ENCODE measurements at regions not wholly inside any gene's neighbourhood (a gene's known extent, or its start where the extent isn't known, plus 50 kb on each side); places are given as distances from the start of the nearest gene placed in this dataset.

DNA sequence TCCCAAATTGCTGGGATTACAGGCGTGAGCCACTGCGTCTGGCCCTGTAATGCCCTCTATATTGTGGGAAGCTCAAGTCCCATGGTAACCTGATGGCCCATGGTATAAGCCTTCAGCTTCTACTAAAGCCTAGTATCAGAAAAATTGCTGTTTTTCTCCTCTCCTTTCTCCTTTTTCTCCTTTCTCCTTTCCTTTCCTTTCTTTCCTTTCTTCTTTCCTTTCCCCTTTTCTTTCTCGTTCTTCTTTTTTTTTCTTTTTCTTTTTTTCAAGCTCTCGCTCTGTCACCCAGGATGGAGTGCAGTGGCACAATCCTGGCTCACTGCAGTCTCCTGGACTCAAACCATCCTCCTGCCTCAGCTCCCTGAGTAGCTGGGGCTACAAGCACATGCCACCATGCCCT lies 740.7 kb downstream of the FAM133A start:
- Histone ChIP-seq H3K27me3 (ENCODE audit: control insufficient read depth in 4 of 4, insufficient read depth in 4 of 4, low read length in 3 of 4) (no peaks in the 10 kb centered on the region), H3K36me3 (ENCODE audit: control insufficient read depth in 4 of 4, insufficient read depth in 3 of 4, low read depth in 1 of 4, low read length in 3 of 4) (no peaks in the 10 kb centered on the region), H3K4me3 (ENCODE audit: low read depth in 1 of 3, low read length in 3 of 3) (no peak overlapping the region), H3K9me3 (ENCODE audit: control insufficient read depth in 4 of 4, low read length in 3 of 4) (no peaks in the 10 kb centered on the region), H3K4me1 (ENCODE audit: control insufficient read depth in 4 of 4, insufficient read depth in 4 of 4, low read length in 3 of 4) (no peaks in the 10 kb centered on the region), H3K9ac (ENCODE audit: low read depth in 1 of 2, low read length in 2 of 2) (no peak overlapping the region), H3K27ac (ENCODE audit: low read depth in 1 of 2, low read length in 2 of 2) (no peak overlapping the region)
- TF ChIP-seq, protein P1, sequence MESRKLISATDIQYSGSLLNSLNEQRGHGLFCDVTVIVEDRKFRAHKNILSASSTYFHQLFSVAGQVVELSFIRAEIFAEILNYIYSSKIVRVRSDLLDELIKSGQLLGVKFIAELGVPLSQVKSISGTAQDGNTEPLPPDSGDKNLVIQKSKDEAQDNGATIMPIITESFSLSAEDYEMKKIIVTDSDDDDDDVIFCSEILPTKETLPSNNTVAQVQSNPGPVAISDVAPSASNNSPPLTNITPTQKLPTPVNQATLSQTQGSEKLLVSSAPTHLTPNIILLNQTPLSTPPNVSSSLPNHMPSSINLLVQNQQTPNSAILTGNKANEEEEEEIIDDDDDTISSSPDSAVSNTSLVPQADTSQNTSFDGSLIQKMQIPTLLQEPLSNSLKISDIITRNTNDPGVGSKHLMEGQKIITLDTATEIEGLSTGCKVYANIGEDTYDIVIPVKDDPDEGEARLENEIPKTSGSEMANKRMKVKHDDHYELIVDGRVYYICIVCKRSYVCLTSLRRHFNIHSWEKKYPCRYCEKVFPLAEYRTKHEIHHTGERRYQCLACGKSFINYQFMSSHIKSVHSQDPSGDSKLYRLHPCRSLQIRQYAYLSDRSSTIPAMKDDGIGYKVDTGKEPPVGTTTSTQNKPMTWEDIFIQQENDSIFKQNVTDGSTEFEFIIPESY (IDR thresholded peaks at IDR 0.05) = no peak
- TF ChIP-seq NR2F2 (IDR thresholded peaks at IDR 0.05) (no peak), GABPA (IDR thresholded peaks at IDR 0.05 in 1 of 2, conservative IDR thresholded peaks at IDR 0.05 in 1 of 2) (no peak), TAF1 (conservative IDR thresholded peaks at IDR 0.05) (no peak), SP1 (IDR thresholded peaks at IDR 0.05) (no peak), YY1 (IDR thresholded peaks at IDR 0.05) (no peak), RXRA (IDR thresholded peaks at IDR 0.05) (no peak)
- TF ChIP-seq, protein P2, sequence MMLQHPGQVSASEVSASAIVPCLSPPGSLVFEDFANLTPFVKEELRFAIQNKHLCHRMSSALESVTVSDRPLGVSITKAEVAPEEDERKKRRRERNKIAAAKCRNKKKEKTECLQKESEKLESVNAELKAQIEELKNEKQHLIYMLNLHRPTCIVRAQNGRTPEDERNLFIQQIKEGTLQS (IDR thresholded peaks at IDR 0.05) = no peak
- TF ChIP-seq, protein P3, sequence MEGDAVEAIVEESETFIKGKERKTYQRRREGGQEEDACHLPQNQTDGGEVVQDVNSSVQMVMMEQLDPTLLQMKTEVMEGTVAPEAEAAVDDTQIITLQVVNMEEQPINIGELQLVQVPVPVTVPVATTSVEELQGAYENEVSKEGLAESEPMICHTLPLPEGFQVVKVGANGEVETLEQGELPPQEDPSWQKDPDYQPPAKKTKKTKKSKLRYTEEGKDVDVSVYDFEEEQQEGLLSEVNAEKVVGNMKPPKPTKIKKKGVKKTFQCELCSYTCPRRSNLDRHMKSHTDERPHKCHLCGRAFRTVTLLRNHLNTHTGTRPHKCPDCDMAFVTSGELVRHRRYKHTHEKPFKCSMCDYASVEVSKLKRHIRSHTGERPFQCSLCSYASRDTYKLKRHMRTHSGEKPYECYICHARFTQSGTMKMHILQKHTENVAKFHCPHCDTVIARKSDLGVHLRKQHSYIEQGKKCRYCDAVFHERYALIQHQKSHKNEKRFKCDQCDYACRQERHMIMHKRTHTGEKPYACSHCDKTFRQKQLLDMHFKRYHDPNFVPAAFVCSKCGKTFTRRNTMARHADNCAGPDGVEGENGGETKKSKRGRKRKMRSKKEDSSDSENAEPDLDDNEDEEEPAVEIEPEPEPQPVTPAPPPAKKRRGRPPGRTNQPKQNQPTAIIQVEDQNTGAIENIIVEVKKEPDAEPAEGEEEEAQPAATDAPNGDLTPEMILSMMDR (IDR thresholded peaks at IDR 0.05; ENCODE audit: low read depth, low read length, missing input control) = no peak
- TF ChIP-seq, protein P4, sequence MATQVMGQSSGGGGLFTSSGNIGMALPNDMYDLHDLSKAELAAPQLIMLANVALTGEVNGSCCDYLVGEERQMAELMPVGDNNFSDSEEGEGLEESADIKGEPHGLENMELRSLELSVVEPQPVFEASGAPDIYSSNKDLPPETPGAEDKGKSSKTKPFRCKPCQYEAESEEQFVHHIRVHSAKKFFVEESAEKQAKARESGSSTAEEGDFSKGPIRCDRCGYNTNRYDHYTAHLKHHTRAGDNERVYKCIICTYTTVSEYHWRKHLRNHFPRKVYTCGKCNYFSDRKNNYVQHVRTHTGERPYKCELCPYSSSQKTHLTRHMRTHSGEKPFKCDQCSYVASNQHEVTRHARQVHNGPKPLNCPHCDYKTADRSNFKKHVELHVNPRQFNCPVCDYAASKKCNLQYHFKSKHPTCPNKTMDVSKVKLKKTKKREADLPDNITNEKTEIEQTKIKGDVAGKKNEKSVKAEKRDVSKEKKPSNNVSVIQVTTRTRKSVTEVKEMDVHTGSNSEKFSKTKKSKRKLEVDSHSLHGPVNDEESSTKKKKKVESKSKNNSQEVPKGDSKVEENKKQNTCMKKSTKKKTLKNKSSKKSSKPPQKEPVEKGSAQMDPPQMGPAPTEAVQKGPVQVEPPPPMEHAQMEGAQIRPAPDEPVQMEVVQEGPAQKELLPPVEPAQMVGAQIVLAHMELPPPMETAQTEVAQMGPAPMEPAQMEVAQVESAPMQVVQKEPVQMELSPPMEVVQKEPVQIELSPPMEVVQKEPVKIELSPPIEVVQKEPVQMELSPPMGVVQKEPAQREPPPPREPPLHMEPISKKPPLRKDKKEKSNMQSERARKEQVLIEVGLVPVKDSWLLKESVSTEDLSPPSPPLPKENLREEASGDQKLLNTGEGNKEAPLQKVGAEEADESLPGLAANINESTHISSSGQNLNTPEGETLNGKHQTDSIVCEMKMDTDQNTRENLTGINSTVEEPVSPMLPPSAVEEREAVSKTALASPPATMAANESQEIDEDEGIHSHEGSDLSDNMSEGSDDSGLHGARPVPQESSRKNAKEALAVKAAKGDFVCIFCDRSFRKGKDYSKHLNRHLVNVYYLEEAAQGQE (IDR thresholded peaks at IDR 0.05) = no peak
- TF ChIP-seq, protein P5, sequence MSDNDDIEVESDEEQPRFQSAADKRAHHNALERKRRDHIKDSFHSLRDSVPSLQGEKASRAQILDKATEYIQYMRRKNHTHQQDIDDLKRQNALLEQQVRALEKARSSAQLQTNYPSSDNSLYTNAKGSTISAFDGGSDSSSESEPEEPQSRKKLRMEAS (IDR thresholded peaks at IDR 0.05) = no peak
- WGBS = 73% methylated on average over 4 of the region's 4 CpGs
- DNase-seq (ENCODE audit: low spot score) = no peak

DNA sequence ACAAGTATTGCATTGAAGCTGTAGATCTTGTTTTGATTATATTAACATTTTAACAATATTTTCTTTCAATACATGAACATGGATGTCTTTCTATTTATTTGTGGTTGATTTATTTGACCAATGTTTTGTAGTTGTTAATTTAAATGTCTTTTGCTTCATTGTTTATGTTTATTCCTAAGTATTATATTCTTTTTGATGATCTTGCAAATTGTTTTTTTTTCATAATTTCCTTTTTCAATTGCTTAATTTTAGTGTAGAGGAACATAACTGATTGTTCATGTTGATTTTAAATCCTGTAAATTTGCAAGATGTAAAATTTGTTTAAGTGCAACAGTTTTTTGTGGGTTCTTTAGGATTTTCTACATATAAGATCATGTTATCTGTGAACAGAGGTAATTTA lies 744.1 kb downstream of the FAM133A start:
- no peak overlapping the region for H3K27ac ChIP-seq (ENCODE audit: low read depth in 1 of 2, low read length in 2 of 2)
- no peak for DNase-seq (ENCODE audit: low spot score)
- H3K4me1 ChIP-seq (ENCODE audit: control insufficient read depth in 4 of 4, insufficient read depth in 4 of 4, low read length in 3 of 4) = no peaks in the 10 kb centered on the region
- H3K9ac ChIP-seq (ENCODE audit: low read depth in 1 of 2, low read length in 2 of 2) = no peak overlapping the region
- no peaks in the 10 kb centered on the region for H3K27me3 ChIP-seq (ENCODE audit: control insufficient read depth in 4 of 4, insufficient read depth in 4 of 4, low read length in 3 of 4)
- H3K9me3 ChIP-seq (ENCODE audit: control insufficient read depth in 4 of 4, low read length in 3 of 4) = no peaks in the 10 kb centered on the region
- H3K4me3 ChIP-seq (ENCODE audit: low read depth in 1 of 3, low read length in 3 of 3) = no peak overlapping the region
- TF ChIP-seq GABPA (IDR thresholded peaks at IDR 0.05 in 1 of 2, conservative IDR thresholded peaks at IDR 0.05 in 1 of 2) (no peak), RXRA (IDR thresholded peaks at IDR 0.05) (no peak), JUND (IDR thresholded peaks at IDR 0.05) (no peak), HNF4A (conservative IDR thresholded peaks at IDR 0.05) (no peak), YY1 (IDR thresholded peaks at IDR 0.05) (no peak), SP1 (IDR thresholded peaks at IDR 0.05) (no peak), TAF1 (conservative IDR thresholded peaks at IDR 0.05) (no peak), FOXA1 (IDR thresholded peaks at IDR 0.05) (no peak), RAD21 (IDR thresholded peaks at IDR 0.05) (no peak), FOXA2 (IDR thresholded peaks at IDR 0.05) (no peak)
- TF ChIP-seq, protein P1 (IDR thresholded peaks at IDR 0.05) = no peak
- H3K36me3 ChIP-seq (ENCODE audit: control insufficient read depth in 4 of 4, insufficient read depth in 3 of 4, low read depth in 1 of 4, low read length in 3 of 4) = no peaks in the 10 kb centered on the region
